ENCODE measurements at regions not wholly inside any gene's neighbourhood (a gene's known extent, or its start where the extent isn't known, plus 50 kb on each side); places are given as distances from the start of the nearest gene placed in this dataset.

- H3K4me3 ChIP-seq (ENCODE audit: low read length): no peak overlapping the region
- no peak overlapping the region for H3K27ac Mint-ChIP-seq
- no peaks in the 10 kb centered on the region for H3K4me1 Mint-ChIP-seq (ENCODE audit: low read depth)
- no peaks in the 10 kb centered on the region for H3K36me3 Mint-ChIP-seq (ENCODE audit: low read depth)
- H3K27me3 ChIP-seq (ENCODE audit: control insufficient read depth in 1 of 2, insufficient read depth in 2 of 2, low read length in 2 of 2): no peaks in the 10 kb centered on the region
- intact Hi-C loops (cut with DNase I, micrococcal nuclease): no loop called here
- no peaks in the 10 kb centered on the region for H3K4me1 ChIP-seq (ENCODE audit: insufficient read depth, low read length)
- H3K4me3 Mint-ChIP-seq: no peak overlapping the region
- no peak overlapping the region for H3K27ac ChIP-seq (ENCODE audit: low read depth in 1 of 2, low read length in 2 of 2)
- no peak for TF ChIP-seq CTCF (IDR thresholded peaks at IDR 0.05)
- ATAC-seq (ENCODE audit: poor library complexity): no peak
- peaks cover 0 to 14% of the 10 kb centered on the region in 2 experiments for H3K9me3 ChIP-seq (ENCODE audit: control insufficient read depth in 1 of 2, insufficient read depth in 1 of 2, low read length in 2 of 2)
- DNase-seq: no peak
- no peaks in the 10 kb centered on the region for H3K9me3 Mint-ChIP-seq
- H3K27me3 Mint-ChIP-seq: no peaks in the 10 kb centered on the region
- ChIA-PET CTCF (no interaction called here), POLR2A (no interaction called here)
- H3K36me3 ChIP-seq (ENCODE audit: insufficient read depth, low read length): no peaks in the 10 kb centered on the region
These were observed 218.5 kb downstream of the TLE1 start for GRCh38 chr9:81470864-81471263.

GRCh38 chr9:81468084-81468595 lies 221.2 kb downstream of the TLE1 start:
- TF ChIP-seq CTCF (IDR thresholded peaks at IDR 0.05): no peak
- no peak overlapping the region for H3K4me3 Mint-ChIP-seq
- Histone ChIP-seq H3K27ac (ENCODE audit: low read depth in 1 of 2, low read length in 2 of 2) (no peak overlapping the region), H3K4me1 (ENCODE audit: insufficient read depth, low read length) (no peaks in the 10 kb centered on the region), H3K9me3 (ENCODE audit: control insufficient read depth in 1 of 2, insufficient read depth in 1 of 2, low read length in 2 of 2) (peaks cover 0 to 15% of the 10 kb centered on the region in 2 experiments), H3K27me3 (ENCODE audit: control insufficient read depth in 1 of 2, insufficient read depth in 2 of 2, low read length in 2 of 2) (no peaks in the 10 kb centered on the region), H3K4me3 (ENCODE audit: low read length) (no peak overlapping the region), H3K36me3 (ENCODE audit: insufficient read depth, low read length) (no peaks in the 10 kb centered on the region)
- no peaks in the 10 kb centered on the region for H3K36me3 Mint-ChIP-seq (ENCODE audit: low read depth)
- no peak overlapping the region for H3K27ac Mint-ChIP-seq
- H3K9me3 Mint-ChIP-seq: no peaks in the 10 kb centered on the region
- POLR2A ChIA-PET: no interaction called here
- CTCF ChIA-PET: no interaction called here
- H3K27me3 Mint-ChIP-seq: no peaks in the 10 kb centered on the region
- intact Hi-C loops (cut with DNase I, micrococcal nuclease): no loop called here
- DNase-seq (no peak), ATAC-seq (ENCODE audit: poor library complexity) (no peak)
- H3K4me1 Mint-ChIP-seq (ENCODE audit: low read depth): no peaks in the 10 kb centered on the region

GRCh38 chr9:81466981-81467380 lies 222.4 kb downstream of the TLE1 start:
- Mint-ChIP-seq H3K36me3 (ENCODE audit: low read depth) (no peaks in the 10 kb centered on the region), H3K4me1 (ENCODE audit: low read depth) (no peaks in the 10 kb centered on the region), H3K27ac (no peak overlapping the region), H3K9me3 (no peaks in the 10 kb centered on the region), H3K27me3 (no peaks in the 10 kb centered on the region), H3K4me3 (no peak overlapping the region)
- TF ChIP-seq CTCF (IDR thresholded peaks at IDR 0.05): no peak
- Histone ChIP-seq H3K4me3 (ENCODE audit: low read length) (no peak overlapping the region), H3K9me3 (ENCODE audit: control insufficient read depth in 1 of 2, insufficient read depth in 1 of 2, low read length in 2 of 2) (peaks cover 0 to 15% of the 10 kb centered on the region in 2 experiments), H3K4me1 (ENCODE audit: insufficient read depth, low read length) (no peaks in the 10 kb centered on the region), H3K27me3 (ENCODE audit: control insufficient read depth in 1 of 2, insufficient read depth in 2 of 2, low read length in 2 of 2) (no peaks in the 10 kb centered on the region), H3K27ac (ENCODE audit: low read depth in 1 of 2, low read length in 2 of 2) (no peak overlapping the region), H3K36me3 (ENCODE audit: insufficient read depth, low read length) (no peaks in the 10 kb centered on the region)
- ATAC-seq (ENCODE audit: poor library complexity) (no peak), DNase-seq (no peak)
- intact Hi-C loops (cut with DNase I, micrococcal nuclease): no loop called here
- CTCF ChIA-PET: no interaction called here
- POLR2A ChIA-PET: no interaction called here

All from CD4-positive, alpha-beta T cell (primary cell).